NT2/D1 (cell line): ENCODE measurements at regions not wholly inside any gene's neighbourhood (a gene's known extent, or its start where the extent isn't known, plus 50 kb on each side); places are given as distances from the start of the nearest gene placed in this dataset.

Experiments
- SUZ12 ChIP-seq: IDR thresholded peaks from 2 replicates; pipeline ENCODE4 v1.6.1; 2011; ENCODE audit not compliant: insufficient read length, insufficient read depth; ENCODE audit errors: extremely low read depth
- YY1 ChIP-seq: IDR thresholded peaks from 2 replicates; pipeline ENCODE4 v1.6.1; 2011; ENCODE audit not compliant: insufficient read length, insufficient read depth
- ZNF274 ChIP-seq: IDR thresholded peaks from 2 replicates; pipeline ENCODE4 v1.6.1; 2011; ENCODE audit warnings: mild to moderate bottlenecking, low read depth, low read length

DNA sequence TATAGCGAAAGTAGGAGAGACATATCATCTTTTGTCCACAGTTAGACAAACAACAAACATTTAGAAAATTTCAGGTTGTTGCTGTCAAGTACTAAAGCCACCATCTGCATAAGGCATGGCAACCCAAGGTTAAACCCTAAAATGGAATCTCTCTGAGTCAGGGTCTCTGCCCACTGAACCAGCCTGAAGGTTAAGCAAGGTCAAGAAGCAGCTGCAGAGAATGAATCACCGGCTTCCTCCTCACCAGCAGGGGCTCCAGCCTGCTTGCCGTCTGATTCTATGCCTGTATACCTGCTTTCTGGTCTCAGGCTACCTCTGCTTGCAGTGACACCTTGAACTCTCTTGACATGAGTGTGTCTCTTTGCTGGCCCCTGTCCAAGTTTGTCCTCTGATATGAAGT, 726.2 kb upstream of the SGCG start:
- no peak for TF ChIP-seq ZNF274
- no peak for TF ChIP-seq SUZ12
- no peak for TF ChIP-seq YY1
